ENCODE measurements at regions not wholly inside any gene's neighbourhood (a gene's known extent, or its start where the extent isn't known, plus 50 kb on each side); places are given as distances from the start of the nearest gene placed in this dataset.

GRCh38 chr14:98960617-98961013 is 311.4 kb downstream of the BCL11B start:
- no peak overlapping the region for H3K27ac ChIP-seq
- no peak for TF ChIP-seq CTCF (conservative IDR thresholded peaks at IDR 0.05)

GRCh38 chr14:98961191-98961590 is 310.8 kb downstream of the BCL11B start:
- TF ChIP-seq CTCF (conservative IDR thresholded peaks at IDR 0.05) = no peak
- H3K27ac ChIP-seq = no peak overlapping the region

GRCh38 chr14:98962118-98962517 is 309.9 kb downstream of the BCL11B start:
- H3K27ac ChIP-seq = no peak overlapping the region
- TF ChIP-seq CTCF (conservative IDR thresholded peaks at IDR 0.05) = no peak

- TF ChIP-seq CTCF (conservative IDR thresholded peaks at IDR 0.05) = no peak
- no peak overlapping the region for H3K27ac ChIP-seq
Observed at GRCh38 chr14:98963610-98964009, 308.4 kb downstream of the BCL11B start.

GRCh38 chr14:98964171-98964570 is 307.8 kb downstream of the BCL11B start:
- H3K27ac ChIP-seq = no peak overlapping the region
- no peak for TF ChIP-seq CTCF (conservative IDR thresholded peaks at IDR 0.05)

- no peak for TF ChIP-seq CTCF (conservative IDR thresholded peaks at IDR 0.05)
- no peak overlapping the region for H3K27ac ChIP-seq
Observed at GRCh38 chr14:98965076-98965475, 306.9 kb downstream of the BCL11B start.

- no peak overlapping the region for H3K27ac ChIP-seq
- no peak for TF ChIP-seq CTCF (conservative IDR thresholded peaks at IDR 0.05)
Observed at GRCh38 chr14:98966016-98966415, 306.0 kb downstream of the BCL11B start.
